Activated CD4-positive, CD25-positive, alpha-beta regulatory T cell treated with anti-CD3 and anti-CD28 coated beads, Interleukin-2, amount 50 U/mL, for 24 hours (primary cell): ENCODE measurements at regions not wholly inside any gene's neighbourhood (a gene's known extent, or its start where the extent isn't known, plus 50 kb on each side); places are given as distances from the start of the nearest gene placed in this dataset.
"Not testable (repeated sequence)": the region's sequence is repeated elsewhere in the genome, so short reads cannot be mapped to it uniquely, and the experiment has no call there.

Experiments used
- ATAC-seq, 2 donors: fragments of 150-1000 bp; cut with Tn5 transposase; one replicate each; pipeline ENCODE4 v1.10.0; 2021; ENCODE audit warnings: mild to moderate bottlenecking in 1 of 2, moderate library complexity in 1 of 2

DNA sequence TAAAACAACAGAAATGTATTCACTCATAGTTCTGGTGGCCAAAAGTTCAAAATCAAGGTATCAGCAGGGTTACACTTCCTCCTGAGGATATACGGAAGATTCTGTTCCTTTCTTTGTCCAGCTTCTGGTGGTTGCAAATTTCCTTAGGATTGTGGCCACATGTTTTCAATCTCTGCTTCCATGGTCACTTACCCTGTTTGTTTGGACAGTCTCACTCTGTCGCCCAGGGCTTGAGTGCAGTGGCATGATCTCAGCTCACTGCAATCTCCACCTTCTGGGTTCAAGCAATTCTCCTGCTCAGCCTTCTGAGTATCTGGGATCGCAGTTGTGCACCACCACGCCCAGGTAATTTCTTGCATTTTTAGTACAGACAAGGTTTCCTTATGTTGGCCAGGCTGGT, 534.3 kb downstream of the KCNA4 start:
- ATAC-seq = no peak

- ATAC-seq = no peak
Observed at GRCh38 chr11:29481738-29482137, 535.1 kb downstream of the KCNA4 start.

DNA sequence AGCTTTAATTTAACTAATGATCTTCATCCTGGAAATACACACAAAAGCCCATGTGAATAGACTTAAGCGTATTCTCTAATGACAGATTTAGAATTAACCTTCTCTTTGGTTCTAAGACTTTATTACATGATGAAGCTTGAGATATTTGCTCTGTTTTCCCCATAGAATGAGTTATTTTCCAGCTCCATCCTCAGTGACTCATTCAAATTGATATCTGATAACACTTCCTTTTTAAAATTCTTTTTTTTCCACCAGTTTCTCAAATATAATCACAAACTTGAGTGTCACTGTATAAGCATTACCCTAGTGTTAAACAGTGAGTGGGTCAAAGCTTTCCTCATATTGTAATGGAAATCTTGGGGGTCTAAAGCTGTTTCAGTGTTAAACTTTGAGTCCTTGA, 535.8 kb downstream of the KCNA4 start:
- no peak for ATAC-seq

DNA sequence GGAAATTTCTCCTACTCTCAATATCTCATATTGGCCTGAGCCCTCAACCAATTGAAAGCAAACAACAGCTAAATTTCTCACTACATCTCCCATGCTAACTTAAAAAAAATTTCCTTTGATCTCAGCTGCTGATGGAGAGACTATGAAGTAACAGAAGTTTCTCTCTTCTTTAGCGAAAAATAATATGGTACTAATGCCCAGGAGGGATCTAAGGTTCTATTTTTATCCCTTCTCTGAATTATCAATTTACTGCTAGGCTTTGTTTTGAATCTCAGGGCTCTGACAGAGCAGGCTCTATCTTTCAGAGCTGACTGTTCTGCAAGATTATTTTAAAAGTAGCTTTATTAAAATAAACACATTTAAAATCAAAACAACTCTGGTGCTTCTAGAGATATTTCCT, 558.6 kb downstream of the KCNA4 start:
- ATAC-seq = no peak

GRCh38 chr11:29452146-29452545, 564.7 kb downstream of the KCNA4 start:
- no peak for ATAC-seq

- no peak for ATAC-seq
Observed at GRCh38 chr11:29449281-29450074, 567.4 kb downstream of the KCNA4 start.

- no peak for ATAC-seq
Observed at GRCh38 chr11:29448246-29448877, 568.5 kb downstream of the KCNA4 start.

DNA sequence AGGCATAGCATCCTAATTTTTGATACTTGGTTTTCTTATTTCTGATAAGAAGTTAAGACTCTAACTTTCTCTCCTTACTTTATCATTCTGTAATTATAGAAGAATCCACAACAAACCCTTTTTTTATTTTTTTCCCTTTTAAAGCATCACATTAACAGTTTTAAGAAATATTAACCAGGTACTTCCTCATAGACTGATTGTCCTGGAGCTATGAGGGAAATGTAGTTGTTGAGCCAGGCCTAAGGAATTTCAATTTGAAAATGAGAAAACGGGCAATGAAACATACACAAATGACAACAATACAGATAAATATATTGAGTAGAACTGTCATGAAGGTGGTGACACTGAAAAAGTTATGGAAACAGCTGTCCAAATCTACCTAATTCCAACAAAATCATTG, 569.0 kb downstream of the KCNA4 start:
- no peak for ATAC-seq

GRCh38 chr11:29446132-29446531, 570.7 kb downstream of the KCNA4 start:
- ATAC-seq = no peak

GRCh38 chr11:29445191-29445590, 571.6 kb downstream of the KCNA4 start:
- not testable (repeated sequence) for ATAC-seq

DNA sequence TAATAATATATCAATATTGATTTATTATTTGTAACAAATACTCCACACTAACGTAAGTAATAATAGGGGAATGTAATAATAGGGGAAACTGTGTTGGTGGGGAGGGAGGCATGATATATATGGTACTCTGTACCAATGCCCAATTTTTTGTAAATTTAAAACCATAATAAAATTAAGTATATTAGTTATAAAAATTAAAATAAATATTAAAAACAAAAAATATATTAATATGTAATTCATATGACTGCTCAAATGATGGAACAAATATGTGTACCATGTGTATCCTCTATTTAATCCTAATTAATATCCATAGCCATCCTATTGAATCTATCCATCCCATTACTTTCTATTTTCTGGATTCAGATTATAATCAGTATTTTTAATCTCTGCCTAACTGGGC, 578.0 kb downstream of the KCNA4 start:
- no peak for ATAC-seq

DNA sequence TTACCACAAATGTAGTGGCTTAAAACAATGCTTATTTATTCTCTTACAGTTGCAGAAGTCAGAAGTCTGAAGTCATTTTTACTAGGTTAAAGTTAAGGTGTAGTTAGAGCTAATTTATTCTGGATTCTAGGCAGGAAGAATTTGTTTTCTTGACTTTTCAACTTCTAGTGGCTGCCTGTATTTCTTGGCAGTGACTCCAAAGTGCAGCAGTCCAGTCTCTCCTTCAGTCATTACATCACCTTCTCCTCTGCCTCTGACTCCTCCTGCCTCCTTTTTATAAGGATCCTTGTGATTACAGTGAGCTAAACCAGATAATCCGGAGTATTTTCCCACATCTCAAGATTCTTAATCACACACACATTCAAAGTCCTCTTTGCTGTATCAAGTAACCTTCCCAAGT, 581.4 kb downstream of the KCNA4 start:
- no peak for ATAC-seq

- ATAC-seq = no peak
Observed at GRCh38 chr11:29432719-29433325, 584.0 kb downstream of the KCNA4 start.

DNA sequence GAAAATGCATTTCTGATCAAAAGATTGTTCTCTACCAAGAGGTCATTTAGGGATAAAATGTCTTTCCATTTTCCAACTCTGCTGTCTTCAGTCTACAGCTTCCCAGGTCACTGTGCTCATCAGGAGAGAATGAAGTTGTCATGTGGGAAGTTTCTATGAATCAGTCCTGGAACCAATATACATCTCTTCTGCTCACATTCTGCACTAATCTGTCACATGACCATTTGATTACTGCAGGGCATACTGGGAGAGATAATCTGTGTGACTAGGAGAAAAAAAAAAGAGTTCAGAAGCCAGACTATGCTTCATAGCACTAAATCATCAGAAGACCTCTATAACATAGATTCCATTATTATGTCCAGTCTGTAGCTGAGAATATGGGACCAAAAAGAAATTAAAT, 611.5 kb downstream of the KCNA4 start:
- ATAC-seq = no peak

- ATAC-seq = no peak
Observed at GRCh38 chr11:29395555-29396072, 621.2 kb downstream of the KCNA4 start.

DNA sequence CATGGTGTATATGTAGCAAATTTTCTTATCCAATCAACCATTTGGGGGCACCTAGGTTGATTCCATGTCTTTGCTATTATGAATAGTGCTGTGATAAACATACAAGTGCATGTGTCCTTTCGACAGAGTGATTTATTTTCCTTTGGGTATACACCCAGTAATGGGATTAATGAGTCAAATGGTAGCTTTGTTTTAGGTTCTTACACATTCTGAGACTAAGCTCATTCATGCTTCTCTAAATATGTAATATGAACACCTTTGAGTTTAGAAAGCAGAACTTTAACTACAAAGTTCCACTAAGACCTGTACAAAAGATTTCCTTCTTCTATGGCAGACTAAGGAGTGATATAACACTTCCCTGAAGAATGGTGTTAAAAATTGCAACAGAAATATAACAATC, 627.0 kb downstream of the KCNA4 start:
- ATAC-seq = no peak

- no peak for ATAC-seq
Observed at GRCh38 chr11:29373725-29374124, 643.1 kb downstream of the KCNA4 start.

DNA sequence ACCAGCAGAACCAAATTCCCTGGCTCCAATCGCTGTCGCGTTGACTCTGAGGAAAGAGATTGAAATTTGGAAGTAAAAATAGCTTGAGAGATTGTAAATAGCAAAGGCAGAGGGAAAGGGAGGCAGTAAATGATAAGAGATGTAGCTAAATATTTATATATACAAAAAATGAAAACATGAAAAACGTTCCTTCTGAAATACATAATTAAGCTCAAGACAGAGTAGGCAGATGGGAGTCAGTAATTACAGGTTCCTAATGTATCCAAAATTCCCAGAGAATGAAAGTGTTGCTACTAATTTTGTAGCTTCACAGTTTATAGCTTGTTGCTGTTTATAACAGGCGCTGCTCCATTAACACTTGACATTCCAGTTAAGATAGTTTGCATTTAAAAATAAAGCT, 648.7 kb downstream of the KCNA4 start:
- no peak for ATAC-seq

GRCh38 chr11:29364006-29364405, 652.8 kb downstream of the KCNA4 start:
- ATAC-seq = no peak

GRCh38 chr11:29361369-29361768, 655.5 kb downstream of the KCNA4 start:
- no peak for ATAC-seq

GRCh38 chr11:29353833-29354232, 663.0 kb downstream of the KCNA4 start:
- ATAC-seq = no peak

DNA sequence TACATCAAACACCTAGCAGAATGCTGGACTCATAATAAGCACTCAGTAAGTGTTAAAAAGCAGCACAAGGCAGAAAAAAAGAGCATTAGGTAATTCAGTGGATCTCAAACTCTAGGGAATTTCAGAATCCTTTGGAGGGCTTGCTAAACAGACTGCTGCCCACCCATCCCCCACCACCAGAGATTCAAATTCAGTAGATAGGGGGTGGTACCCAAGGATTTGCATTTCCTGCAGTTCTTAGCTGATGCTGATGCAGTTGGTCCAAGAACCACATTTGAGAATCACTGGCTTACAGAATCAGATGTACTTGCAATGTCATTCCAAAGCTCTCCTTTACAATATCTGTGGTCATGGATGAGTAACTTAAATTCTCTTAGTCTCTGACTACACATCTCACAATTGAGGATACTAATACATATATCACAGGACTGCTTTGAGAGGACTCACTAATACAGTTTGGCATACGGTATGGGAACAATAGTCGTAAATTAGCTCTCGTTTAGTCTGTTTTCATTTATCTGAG, 664.5 kb downstream of the KCNA4 start:
- ATAC-seq = no peak

GRCh38 chr11:29351301-29351873, 665.4 kb downstream of the KCNA4 start:
- no peak for ATAC-seq
